Liver (tissue), 8 donors: ENCODE measurements at regions not wholly inside any gene's neighbourhood (a gene's known extent, or its start where the extent isn't known, plus 50 kb on each side); places are given as distances from the start of the nearest gene placed in this dataset.

Experiments
- DNase-seq: peaks from one replicate; pipeline ENCODE4 v3.0.0-alpha.2; 2017; ENCODE audit warnings: low spot score
- H3K27ac ChIP-seq, 2 donors: one replicate each; pipeline ENCODE4 v1.7.0; 2013; ENCODE audit warnings: inconsistent platforms in 2 of 2, low read length in 2 of 2, control low read depth in 1 of 2, low read depth in 1 of 2, mild to moderate bottlenecking in 1 of 2
- H3K27me3 ChIP-seq, 4 donors: one replicate each; pipeline versions ENCODE4 v1.6.1 to v1.7.0; 2013; ENCODE audit warnings: low read length in 3 of 4, inconsistent platforms in 1 of 4, mild to moderate bottlenecking in 1 of 4, moderate library complexity in 1 of 4; ENCODE audit not compliant: control insufficient read depth in 4 of 4, insufficient read depth in 4 of 4
- H3K36me3 ChIP-seq, 4 donors: one replicate each; pipeline versions ENCODE4 v1.6.1 to v1.7.0; 2013; ENCODE audit warnings: low read length in 3 of 4, mild to moderate bottlenecking in 3 of 4, low read depth in 1 of 4, moderate library complexity in 1 of 4; ENCODE audit not compliant: control insufficient read depth in 4 of 4, insufficient read depth in 3 of 4
- H3K4me1 ChIP-seq, 4 donors: one replicate each; pipeline versions ENCODE4 v1.6.1 to v1.7.0; 2013; ENCODE audit warnings: low read length in 3 of 4, mild to moderate bottlenecking in 3 of 4, moderate library complexity in 1 of 4; ENCODE audit not compliant: control insufficient read depth in 4 of 4, insufficient read depth in 4 of 4
- H3K4me3 ChIP-seq, 3 donors: one replicate each; pipeline versions ENCODE4 v1.6.1 to v1.7.0; 2013; ENCODE audit warnings: low read length in 3 of 3, control low read depth in 1 of 3, low read depth in 1 of 3, mild to moderate bottlenecking in 1 of 3
- H3K9ac ChIP-seq, 2 donors: one replicate each; pipeline ENCODE4 v1.7.0; 2013; ENCODE audit warnings: low read length in 2 of 2, mild to moderate bottlenecking in 2 of 2, moderate library complexity in 2 of 2, control low read depth in 1 of 2, low read depth in 1 of 2
- H3K9me3 ChIP-seq, 4 donors: one replicate each; pipeline versions ENCODE4 v1.6.1 to v1.7.0; 2013; ENCODE audit warnings: low read length in 3 of 4; ENCODE audit not compliant: control insufficient read depth in 4 of 4
- CTCF ChIP-seq: fragments of 150-350 bp; IDR thresholded peaks from 2 replicates; pipeline ENCODE4 v1.5.1; 2017; ENCODE audit warnings: improper control_type of control experiment, low read depth, low read length; ENCODE audit not compliant: missing input control
- EGR1 ChIP-seq, 2 donors: IDR thresholded peaks; 2 replicates each; pipeline ENCODE4 v1.6.1; 2016 to 2018; ENCODE audit warnings: antibody characterized with exemption in 2 of 2, low read depth in 2 of 2
- FOXA1 ChIP-seq: IDR thresholded peaks from 2 replicates; pipeline ENCODE4 v1.6.1; 2016; ENCODE audit warnings: antibody characterized with exemption
- FOXA2 ChIP-seq: IDR thresholded peaks from 2 replicates; pipeline ENCODE4 v1.6.1; 2016; ENCODE audit warnings: antibody characterized with exemption
- GABPA ChIP-seq, 2 donors: IDR thresholded peaks in 1 of 2; conservative IDR thresholded peaks in 1 of 2; 2 replicates each; pipeline ENCODE4 v1.6.1; 2016; ENCODE audit warnings: antibody characterized with exemption in 2 of 2, mild to moderate bottlenecking in 1 of 2, moderate library complexity in 1 of 2
- HNF4A ChIP-seq, 2 donors: conservative IDR thresholded peaks; 2 replicates each; pipeline ENCODE4 v1.6.1; 2016; ENCODE audit warnings: antibody characterized with exemption in 2 of 2, mild to moderate bottlenecking in 2 of 2
- HNF4G ChIP-seq: IDR thresholded peaks from 2 replicates; pipeline ENCODE4 v1.6.1; 2016; ENCODE audit warnings: antibody characterized with exemption
- JUND ChIP-seq, 2 donors: IDR thresholded peaks; 2 replicates each; pipeline ENCODE4 v1.6.1; 2016; ENCODE audit warnings: antibody characterized with exemption in 2 of 2
- MAX ChIP-seq: IDR thresholded peaks from 2 replicates; pipeline ENCODE4 v1.6.1; 2016; ENCODE audit warnings: antibody characterized with exemption
- NR2F2 ChIP-seq: IDR thresholded peaks from 2 replicates; pipeline ENCODE4 v1.6.1; 2016; ENCODE audit warnings: antibody characterized with exemption
- RAD21 ChIP-seq, 2 donors: IDR thresholded peaks; 2 replicates each; pipeline ENCODE4 v1.6.1; 2016; ENCODE audit warnings: antibody characterized with exemption in 2 of 2, mild to moderate bottlenecking in 2 of 2
- REST ChIP-seq: IDR thresholded peaks from 2 replicates; pipeline ENCODE4 v1.6.1; 2016; ENCODE audit warnings: antibody characterized with exemption, mild to moderate bottlenecking
- RXRA ChIP-seq, 2 donors: IDR thresholded peaks; 2 replicates each; pipeline ENCODE4 v1.6.1; 2017 to 2018; ENCODE audit warnings: antibody characterized with exemption in 2 of 2, mild to moderate bottlenecking in 1 of 2
- SP1 ChIP-seq: IDR thresholded peaks from 2 replicates; pipeline ENCODE4 v1.6.1; 2018; ENCODE audit warnings: antibody characterized with exemption, mild to moderate bottlenecking
- TAF1 ChIP-seq: conservative IDR thresholded peaks from 2 replicates; pipeline ENCODE4 v1.6.1; 2016; ENCODE audit warnings: antibody characterized with exemption, mild to moderate bottlenecking
- YY1 ChIP-seq: IDR thresholded peaks from 2 replicates; pipeline ENCODE4 v1.6.1; 2016; ENCODE audit warnings: antibody characterized with exemption, mild to moderate bottlenecking
- WGBS: extraction: QIAGEN DNeasy Blood & Tissue Kit; methylation state at CpG from one replicate; pipeline ENCODE4 v1.1.7; 2013; 5-methylcytosine and 5-hydroxymethylcytosine counted together
- TF ChIP-seq, protein P1 (sequence below): IDR thresholded peaks from 2 replicates; pipeline ENCODE4 v1.6.1; 2016; ENCODE audit warnings: antibody characterized with exemption
- TF ChIP-seq, protein P2 (sequence below): IDR thresholded peaks from 2 replicates; pipeline ENCODE4 v1.6.1; 2016; ENCODE audit warnings: antibody characterized with exemption
- donor health status: healthy.
- donor health status: healthy.
- donor health status: healthy.
- donor health status: healthy.
- donor health status: healthy.

GRCh38 chr19:28076628-28077027 is 1136.3 kb downstream of the UQCRFS1 start:
- TF ChIP-seq REST (no peak), RAD21 (IDR thresholded peaks at IDR 0.05) (no peak)
- no peak for DNase-seq
- Histone ChIP-seq H3K27me3 (no peaks in the 10 kb centered on the region), H3K4me3 (no peak overlapping the region), H3K9ac (no peak overlapping the region), H3K27ac (no peak overlapping the region), H3K4me1 (no peaks in the 10 kb centered on the region), H3K9me3 (peaks cover 0 to 5% (median 3%) of the 10 kb centered on the region in 4 donors), H3K36me3 (no peaks in the 10 kb centered on the region)
- 74% methylated on average over 4 of the region's 4 CpGs for WGBS

DNA sequence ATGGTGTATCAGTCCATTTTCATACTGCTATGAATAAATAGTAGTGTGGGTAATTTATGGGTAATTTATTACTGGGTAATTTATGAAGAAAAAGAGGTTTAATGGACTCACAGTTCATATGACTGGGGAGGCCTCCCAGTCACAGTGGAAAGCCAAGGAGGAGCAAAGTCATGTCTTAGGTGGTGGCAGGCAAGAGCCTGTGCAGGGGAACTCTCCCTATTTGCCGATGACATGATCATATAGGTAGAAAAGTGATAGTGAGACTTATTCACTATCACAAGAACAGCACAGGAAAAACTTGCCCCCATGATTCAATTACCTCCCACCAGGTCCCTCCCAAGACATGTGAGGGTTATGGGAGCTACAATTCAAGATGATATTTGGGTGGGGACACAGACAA is 1137.7 kb downstream of the UQCRFS1 start:
- Histone ChIP-seq H3K27ac (no peak overlapping the region), H3K4me3 (no peak overlapping the region), H3K9me3 (peaks cover 0 to 5% (median 3%) of the 10 kb centered on the region in 4 donors), H3K9ac (no peak overlapping the region), H3K4me1 (no peaks in the 10 kb centered on the region), H3K36me3 (no peaks in the 10 kb centered on the region), H3K27me3 (no peaks in the 10 kb centered on the region)
- no peak for DNase-seq
- no peak for TF ChIP-seq FOXA2
- TF ChIP-seq REST: no peak
- no peak for TF ChIP-seq YY1
- no peak for TF ChIP-seq HNF4G
- TF ChIP-seq JUND (IDR thresholded peaks at IDR 0.05): no peak
- TF ChIP-seq HNF4A (conservative IDR thresholded peaks at IDR 0.05): no peak
- no peak for TF ChIP-seq RXRA (IDR thresholded peaks at IDR 0.05)
- TF ChIP-seq, protein P1, sequence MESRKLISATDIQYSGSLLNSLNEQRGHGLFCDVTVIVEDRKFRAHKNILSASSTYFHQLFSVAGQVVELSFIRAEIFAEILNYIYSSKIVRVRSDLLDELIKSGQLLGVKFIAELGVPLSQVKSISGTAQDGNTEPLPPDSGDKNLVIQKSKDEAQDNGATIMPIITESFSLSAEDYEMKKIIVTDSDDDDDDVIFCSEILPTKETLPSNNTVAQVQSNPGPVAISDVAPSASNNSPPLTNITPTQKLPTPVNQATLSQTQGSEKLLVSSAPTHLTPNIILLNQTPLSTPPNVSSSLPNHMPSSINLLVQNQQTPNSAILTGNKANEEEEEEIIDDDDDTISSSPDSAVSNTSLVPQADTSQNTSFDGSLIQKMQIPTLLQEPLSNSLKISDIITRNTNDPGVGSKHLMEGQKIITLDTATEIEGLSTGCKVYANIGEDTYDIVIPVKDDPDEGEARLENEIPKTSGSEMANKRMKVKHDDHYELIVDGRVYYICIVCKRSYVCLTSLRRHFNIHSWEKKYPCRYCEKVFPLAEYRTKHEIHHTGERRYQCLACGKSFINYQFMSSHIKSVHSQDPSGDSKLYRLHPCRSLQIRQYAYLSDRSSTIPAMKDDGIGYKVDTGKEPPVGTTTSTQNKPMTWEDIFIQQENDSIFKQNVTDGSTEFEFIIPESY: no peak
- no peak for TF ChIP-seq RAD21 (IDR thresholded peaks at IDR 0.05)
- no peak for TF ChIP-seq FOXA1
- no peak for TF ChIP-seq TAF1
- no peak for TF ChIP-seq MAX
- TF ChIP-seq, protein P2, sequence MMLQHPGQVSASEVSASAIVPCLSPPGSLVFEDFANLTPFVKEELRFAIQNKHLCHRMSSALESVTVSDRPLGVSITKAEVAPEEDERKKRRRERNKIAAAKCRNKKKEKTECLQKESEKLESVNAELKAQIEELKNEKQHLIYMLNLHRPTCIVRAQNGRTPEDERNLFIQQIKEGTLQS: no peak
- no peak for TF ChIP-seq SP1
- TF ChIP-seq CTCF: no peak
- no peak for TF ChIP-seq GABPA (IDR thresholded peaks at IDR 0.05 in 1 of 2, conservative IDR thresholded peaks at IDR 0.05 in 1 of 2)
- no peak for TF ChIP-seq NR2F2
- TF ChIP-seq EGR1 (IDR thresholded peaks at IDR 0.05; ENCODE audit: low read depth in 2 of 2): no peak
- WGBS: 88% methylated on average over 1 of the region's 1 CpG
